ENCODE measurements at regions not wholly inside any gene's neighbourhood (a gene's known extent, or its start where the extent isn't known, plus 50 kb on each side); places are given as distances from the start of the nearest gene placed in this dataset.

DNA sequence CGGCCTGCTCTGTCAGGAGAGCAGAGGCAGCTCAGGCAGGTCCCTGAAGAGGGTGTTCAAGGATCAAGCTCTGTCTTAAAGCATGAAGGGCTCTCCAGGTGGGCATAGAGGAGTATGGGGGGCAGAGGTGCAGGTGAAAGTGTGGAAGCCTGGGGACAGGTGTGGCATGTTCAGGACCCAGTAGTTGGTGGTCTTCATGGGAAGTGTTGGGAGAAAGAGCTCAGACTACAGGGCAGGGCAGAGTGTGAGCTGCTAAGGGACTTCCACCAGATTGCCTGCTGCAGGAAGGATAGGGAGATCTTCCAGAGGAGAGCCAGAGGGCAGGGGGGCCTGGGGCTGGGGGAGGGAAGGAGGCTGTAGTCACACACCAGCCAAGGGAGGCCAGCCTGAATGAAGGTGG lies 156.5 kb upstream of the GDF10 start:
- DNase-seq (ENCODE audit: low spot score), result no peak
- H3K4me3 ChIP-seq (ENCODE audit: low read depth in 1 of 3, low read length in 3 of 3), result no peak overlapping the region
- H3K27me3 ChIP-seq (ENCODE audit: control insufficient read depth in 4 of 4, insufficient read depth in 4 of 4, low read length in 3 of 4), result no peaks in the 10 kb centered on the region
- H3K9me3 ChIP-seq (ENCODE audit: control insufficient read depth in 4 of 4, low read length in 3 of 4), result no peaks in the 10 kb centered on the region
- 92% methylated on average over 1 of the region's 1 CpG for WGBS
- no peak overlapping the region for H3K9ac ChIP-seq (ENCODE audit: low read depth in 1 of 2, low read length in 2 of 2)
- no peak for TF ChIP-seq FOXA2 (IDR thresholded peaks at IDR 0.05)
- TF ChIP-seq HNF4A (conservative IDR thresholded peaks at IDR 0.05), result no peak
- TF ChIP-seq HNF4G (IDR thresholded peaks at IDR 0.05), result no peak
- no peak for TF ChIP-seq RAD21 (IDR thresholded peaks at IDR 0.05)
- no peak for TF ChIP-seq YY1 (IDR thresholded peaks at IDR 0.05)
- no peak overlapping the region for H3K27ac ChIP-seq (ENCODE audit: low read depth in 1 of 2, low read length in 2 of 2)
- H3K4me1 ChIP-seq (ENCODE audit: control insufficient read depth in 4 of 4, insufficient read depth in 4 of 4, low read length in 3 of 4), result no peaks in the 10 kb centered on the region
- no peaks in the 10 kb centered on the region for H3K36me3 ChIP-seq (ENCODE audit: control insufficient read depth in 4 of 4, insufficient read depth in 3 of 4, low read depth in 1 of 4, low read length in 3 of 4)

DNA sequence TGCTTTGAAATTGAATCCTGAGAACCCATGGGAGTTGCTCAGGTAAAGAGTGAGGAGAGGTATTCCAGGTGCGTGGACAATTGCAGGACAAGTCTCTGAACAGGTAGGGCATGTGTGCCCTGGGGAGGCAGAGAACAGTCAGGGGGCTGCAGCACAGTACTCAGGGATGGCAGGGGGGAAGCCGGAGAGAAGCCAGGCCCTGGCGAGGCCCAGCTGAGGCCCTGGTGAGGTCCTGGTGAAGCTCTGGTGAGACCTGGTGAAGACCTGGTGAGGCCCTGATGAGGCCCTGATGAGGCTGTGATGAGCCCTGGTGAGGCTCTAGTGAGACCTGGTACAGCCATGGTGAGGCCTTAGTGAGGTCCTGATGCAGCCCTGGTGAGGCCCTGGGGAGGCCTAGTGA lies 155.5 kb upstream of the GDF10 start:
- Histone ChIP-seq H3K4me1 (ENCODE audit: control insufficient read depth in 4 of 4, insufficient read depth in 4 of 4, low read length in 3 of 4) (no peaks in the 10 kb centered on the region), H3K27me3 (ENCODE audit: control insufficient read depth in 4 of 4, insufficient read depth in 4 of 4, low read length in 3 of 4) (no peaks in the 10 kb centered on the region), H3K9me3 (ENCODE audit: control insufficient read depth in 4 of 4, low read length in 3 of 4) (no peaks in the 10 kb centered on the region), H3K9ac (ENCODE audit: low read depth in 1 of 2, low read length in 2 of 2) (no peak overlapping the region), H3K36me3 (ENCODE audit: control insufficient read depth in 4 of 4, insufficient read depth in 3 of 4, low read depth in 1 of 4, low read length in 3 of 4) (no peaks in the 10 kb centered on the region), H3K4me3 (ENCODE audit: low read depth in 1 of 3, low read length in 3 of 3) (no peak overlapping the region), H3K27ac (ENCODE audit: low read depth in 1 of 2, low read length in 2 of 2) (no peak overlapping the region)
- WGBS, result 96% methylated on average over 3 of the region's 3 CpGs
- no peak for DNase-seq (ENCODE audit: low spot score)
- TF ChIP-seq, protein P1, sequence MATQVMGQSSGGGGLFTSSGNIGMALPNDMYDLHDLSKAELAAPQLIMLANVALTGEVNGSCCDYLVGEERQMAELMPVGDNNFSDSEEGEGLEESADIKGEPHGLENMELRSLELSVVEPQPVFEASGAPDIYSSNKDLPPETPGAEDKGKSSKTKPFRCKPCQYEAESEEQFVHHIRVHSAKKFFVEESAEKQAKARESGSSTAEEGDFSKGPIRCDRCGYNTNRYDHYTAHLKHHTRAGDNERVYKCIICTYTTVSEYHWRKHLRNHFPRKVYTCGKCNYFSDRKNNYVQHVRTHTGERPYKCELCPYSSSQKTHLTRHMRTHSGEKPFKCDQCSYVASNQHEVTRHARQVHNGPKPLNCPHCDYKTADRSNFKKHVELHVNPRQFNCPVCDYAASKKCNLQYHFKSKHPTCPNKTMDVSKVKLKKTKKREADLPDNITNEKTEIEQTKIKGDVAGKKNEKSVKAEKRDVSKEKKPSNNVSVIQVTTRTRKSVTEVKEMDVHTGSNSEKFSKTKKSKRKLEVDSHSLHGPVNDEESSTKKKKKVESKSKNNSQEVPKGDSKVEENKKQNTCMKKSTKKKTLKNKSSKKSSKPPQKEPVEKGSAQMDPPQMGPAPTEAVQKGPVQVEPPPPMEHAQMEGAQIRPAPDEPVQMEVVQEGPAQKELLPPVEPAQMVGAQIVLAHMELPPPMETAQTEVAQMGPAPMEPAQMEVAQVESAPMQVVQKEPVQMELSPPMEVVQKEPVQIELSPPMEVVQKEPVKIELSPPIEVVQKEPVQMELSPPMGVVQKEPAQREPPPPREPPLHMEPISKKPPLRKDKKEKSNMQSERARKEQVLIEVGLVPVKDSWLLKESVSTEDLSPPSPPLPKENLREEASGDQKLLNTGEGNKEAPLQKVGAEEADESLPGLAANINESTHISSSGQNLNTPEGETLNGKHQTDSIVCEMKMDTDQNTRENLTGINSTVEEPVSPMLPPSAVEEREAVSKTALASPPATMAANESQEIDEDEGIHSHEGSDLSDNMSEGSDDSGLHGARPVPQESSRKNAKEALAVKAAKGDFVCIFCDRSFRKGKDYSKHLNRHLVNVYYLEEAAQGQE (IDR thresholded peaks at IDR 0.05), result no peak
- TF ChIP-seq FOXA2 (IDR thresholded peaks at IDR 0.05), result no peak
- TF ChIP-seq NR2F2 (IDR thresholded peaks at IDR 0.05), result no peak
- TF ChIP-seq EGR1 (IDR thresholded peaks at IDR 0.05; ENCODE audit: low read depth in 2 of 2), result no peak
- no peak for TF ChIP-seq TAF1 (conservative IDR thresholded peaks at IDR 0.05)
- TF ChIP-seq, protein P2, sequence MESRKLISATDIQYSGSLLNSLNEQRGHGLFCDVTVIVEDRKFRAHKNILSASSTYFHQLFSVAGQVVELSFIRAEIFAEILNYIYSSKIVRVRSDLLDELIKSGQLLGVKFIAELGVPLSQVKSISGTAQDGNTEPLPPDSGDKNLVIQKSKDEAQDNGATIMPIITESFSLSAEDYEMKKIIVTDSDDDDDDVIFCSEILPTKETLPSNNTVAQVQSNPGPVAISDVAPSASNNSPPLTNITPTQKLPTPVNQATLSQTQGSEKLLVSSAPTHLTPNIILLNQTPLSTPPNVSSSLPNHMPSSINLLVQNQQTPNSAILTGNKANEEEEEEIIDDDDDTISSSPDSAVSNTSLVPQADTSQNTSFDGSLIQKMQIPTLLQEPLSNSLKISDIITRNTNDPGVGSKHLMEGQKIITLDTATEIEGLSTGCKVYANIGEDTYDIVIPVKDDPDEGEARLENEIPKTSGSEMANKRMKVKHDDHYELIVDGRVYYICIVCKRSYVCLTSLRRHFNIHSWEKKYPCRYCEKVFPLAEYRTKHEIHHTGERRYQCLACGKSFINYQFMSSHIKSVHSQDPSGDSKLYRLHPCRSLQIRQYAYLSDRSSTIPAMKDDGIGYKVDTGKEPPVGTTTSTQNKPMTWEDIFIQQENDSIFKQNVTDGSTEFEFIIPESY (IDR thresholded peaks at IDR 0.05), result no peak
- TF ChIP-seq, protein P3, sequence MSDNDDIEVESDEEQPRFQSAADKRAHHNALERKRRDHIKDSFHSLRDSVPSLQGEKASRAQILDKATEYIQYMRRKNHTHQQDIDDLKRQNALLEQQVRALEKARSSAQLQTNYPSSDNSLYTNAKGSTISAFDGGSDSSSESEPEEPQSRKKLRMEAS (IDR thresholded peaks at IDR 0.05), result no peak
- no peak for TF ChIP-seq YY1 (IDR thresholded peaks at IDR 0.05)
- TF ChIP-seq, protein P4, sequence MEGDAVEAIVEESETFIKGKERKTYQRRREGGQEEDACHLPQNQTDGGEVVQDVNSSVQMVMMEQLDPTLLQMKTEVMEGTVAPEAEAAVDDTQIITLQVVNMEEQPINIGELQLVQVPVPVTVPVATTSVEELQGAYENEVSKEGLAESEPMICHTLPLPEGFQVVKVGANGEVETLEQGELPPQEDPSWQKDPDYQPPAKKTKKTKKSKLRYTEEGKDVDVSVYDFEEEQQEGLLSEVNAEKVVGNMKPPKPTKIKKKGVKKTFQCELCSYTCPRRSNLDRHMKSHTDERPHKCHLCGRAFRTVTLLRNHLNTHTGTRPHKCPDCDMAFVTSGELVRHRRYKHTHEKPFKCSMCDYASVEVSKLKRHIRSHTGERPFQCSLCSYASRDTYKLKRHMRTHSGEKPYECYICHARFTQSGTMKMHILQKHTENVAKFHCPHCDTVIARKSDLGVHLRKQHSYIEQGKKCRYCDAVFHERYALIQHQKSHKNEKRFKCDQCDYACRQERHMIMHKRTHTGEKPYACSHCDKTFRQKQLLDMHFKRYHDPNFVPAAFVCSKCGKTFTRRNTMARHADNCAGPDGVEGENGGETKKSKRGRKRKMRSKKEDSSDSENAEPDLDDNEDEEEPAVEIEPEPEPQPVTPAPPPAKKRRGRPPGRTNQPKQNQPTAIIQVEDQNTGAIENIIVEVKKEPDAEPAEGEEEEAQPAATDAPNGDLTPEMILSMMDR (IDR thresholded peaks at IDR 0.05; ENCODE audit: low read depth, low read length, missing input control), result no peak
- TF ChIP-seq SP1 (IDR thresholded peaks at IDR 0.05), result no peak

All from liver (tissue), 8 donors.